ENCODE measurements at regions not wholly inside any gene's neighbourhood (a gene's known extent, or its start where the extent isn't known, plus 50 kb on each side); places are given as distances from the start of the nearest gene placed in this dataset.

GRCh38 chr2:234290671-234291070 lies 206.2 kb downstream of the ARL4C start:
- TF ChIP-seq CTCF (IDR thresholded peaks at IDR 0.05) (no peak), POLR2A (IDR thresholded peaks at IDR 0.05; ENCODE audit: low read depth) (no peak), POLR2AphosphoS5 (IDR thresholded peaks at IDR 0.05) (no peak)

Measured in esophagus muscularis mucosa (tissue), 3 donors.